ENCODE measurements at regions not wholly inside any gene's neighbourhood (a gene's known extent, or its start where the extent isn't known, plus 50 kb on each side); places are given as distances from the start of the nearest gene placed in this dataset.
"Not testable (repeated sequence)": the region's sequence is repeated elsewhere in the genome, so short reads cannot be mapped to it uniquely, and the experiment has no call there.

DNA sequence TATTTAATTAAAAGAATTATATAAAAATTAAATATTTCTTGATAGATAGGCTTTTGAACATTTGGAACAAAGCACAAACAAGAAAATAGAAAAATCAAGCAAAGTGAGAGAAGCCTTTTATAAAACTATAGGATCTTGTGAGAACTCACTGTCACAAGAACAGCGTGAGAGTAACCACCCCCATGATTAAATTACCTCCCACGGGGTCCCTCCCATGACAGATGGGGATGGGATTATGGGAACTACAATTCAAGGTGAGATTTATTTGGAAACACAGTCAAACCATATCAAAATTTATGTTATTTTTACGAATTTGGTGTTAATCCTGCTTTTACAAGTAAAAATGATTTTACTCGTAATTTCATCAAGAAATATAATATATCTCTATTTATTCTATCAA lies 1136.1 kb upstream of the POT1 start:
- intact Hi-C loops (cut with DNase I) = no loop called here
- no peaks in the 10 kb centered on the region for H3K27me3 ChIP-seq (ENCODE audit: control insufficient read depth, insufficient read depth)
- H3K9me3 ChIP-seq (ENCODE audit: control insufficient read depth, low read length) = no peaks in the 10 kb centered on the region
- DNase-seq = no peak
- no peak overlapping the region for H3K27ac ChIP-seq (ENCODE audit: low read length)
- no peak overlapping the region for H3K4me3 ChIP-seq (ENCODE audit: low read length)
- WGBS = 70% methylated on average over 4 of the region's 4 CpGs
- no peaks in the 10 kb centered on the region for H3K4me1 ChIP-seq (ENCODE audit: control insufficient read depth, insufficient read depth, low read length)
- no peak for ATAC-seq

GRCh38 chr7:126057979-126058378 lies 1128.4 kb upstream of the POT1 start:
- ATAC-seq = no peak
- no peak overlapping the region for H3K4me3 ChIP-seq (ENCODE audit: low read length)
- no peak for DNase-seq
- no peaks in the 10 kb centered on the region for H3K9me3 ChIP-seq (ENCODE audit: control insufficient read depth, low read length)
- H3K27me3 ChIP-seq (ENCODE audit: control insufficient read depth, insufficient read depth) = no peaks in the 10 kb centered on the region
- intact Hi-C loops (cut with DNase I) = no loop called here
- H3K27ac ChIP-seq (ENCODE audit: low read length) = no peak overlapping the region
- no peaks in the 10 kb centered on the region for H3K4me1 ChIP-seq (ENCODE audit: control insufficient read depth, insufficient read depth, low read length)

DNA sequence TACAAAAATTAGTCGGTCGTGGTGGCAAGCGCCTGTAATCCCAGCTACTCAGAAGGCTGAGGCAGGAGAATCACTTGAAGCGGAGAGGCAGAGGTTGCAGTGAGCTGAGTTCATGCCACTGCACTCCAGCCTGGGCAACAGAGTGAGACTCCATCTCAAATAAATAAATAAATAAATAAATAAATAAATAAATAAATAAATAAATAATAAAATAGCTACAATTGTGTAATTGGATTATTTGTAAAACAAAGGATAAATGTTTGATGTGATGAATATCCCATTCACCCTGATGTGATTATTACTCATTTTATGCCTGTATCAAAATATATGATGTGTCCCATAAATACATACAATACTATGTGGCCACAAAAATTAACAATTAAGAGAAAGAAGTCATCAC lies 1127.0 kb upstream of the POT1 start:
- ATAC-seq; DNase-seq; H3K27ac ChIP-seq (ENCODE audit: low read length); H3K4me3 ChIP-seq (ENCODE audit: low read length); H3K9me3 ChIP-seq (ENCODE audit: control insufficient read depth, low read length); H3K4me1 ChIP-seq (ENCODE audit: control insufficient read depth, insufficient read depth, low read length); intact Hi-C loops (cut with DNase I); H3K27me3 ChIP-seq (ENCODE audit: control insufficient read depth, insufficient read depth): not testable (repeated sequence)
- WGBS = 97% methylated on average over 4 of the region's 4 CpGs

GRCh38 chr7:126052229-126052628 lies 1122.6 kb upstream of the POT1 start:
- intact Hi-C loops (cut with DNase I) = no loop called here
- WGBS = 82% methylated on average over 1 of the region's 1 CpG
- H3K4me3 ChIP-seq (ENCODE audit: low read length) = no peak overlapping the region
- ATAC-seq = no peak
- no peak for DNase-seq
- H3K4me1 ChIP-seq (ENCODE audit: control insufficient read depth, insufficient read depth, low read length) = no peaks in the 10 kb centered on the region
- no peak overlapping the region for H3K27ac ChIP-seq (ENCODE audit: low read length)
- H3K27me3 ChIP-seq (ENCODE audit: control insufficient read depth, insufficient read depth) = no peaks in the 10 kb centered on the region
- no peaks in the 10 kb centered on the region for H3K9me3 ChIP-seq (ENCODE audit: control insufficient read depth, low read length)

GRCh38 chr7:126044662-126045061 lies 1115.0 kb upstream of the POT1 start:
- ATAC-seq = no peak
- intact Hi-C loops (cut with DNase I) = no loop called here

DNA sequence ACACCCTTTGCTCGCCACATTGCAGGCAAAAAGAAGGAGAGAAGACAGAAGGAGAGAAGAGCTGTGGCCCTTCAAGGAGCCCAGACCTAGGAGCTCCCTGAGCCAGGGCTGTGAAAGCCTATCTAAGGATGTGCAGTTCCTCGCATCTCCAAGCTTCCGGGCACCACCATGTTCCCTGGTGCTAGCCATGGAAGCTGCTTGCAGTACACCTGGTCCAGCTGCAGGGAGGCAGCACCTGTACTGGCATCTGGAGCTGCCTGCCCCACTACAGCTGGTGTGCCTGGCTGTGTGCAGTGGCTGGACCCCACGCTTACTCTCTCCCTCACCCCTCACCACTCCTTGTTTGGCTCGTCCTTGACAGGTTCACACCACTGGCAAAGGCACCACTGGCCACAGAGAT lies 1111.8 kb upstream of the POT1 start:
- H3K9me3 ChIP-seq (ENCODE audit: control insufficient read depth, low read length) = no peaks in the 10 kb centered on the region
- no peak overlapping the region for H3K4me3 ChIP-seq (ENCODE audit: low read length)
- H3K27ac ChIP-seq (ENCODE audit: low read length) = no peak overlapping the region
- no peaks in the 10 kb centered on the region for H3K27me3 ChIP-seq (ENCODE audit: control insufficient read depth, insufficient read depth)
- 89% methylated on average over 5 of the region's 5 CpGs for WGBS
- intact Hi-C loops (cut with DNase I) = no loop called here
- no peaks in the 10 kb centered on the region for H3K4me1 ChIP-seq (ENCODE audit: control insufficient read depth, insufficient read depth, low read length)
- ATAC-seq = no peak
- no peak for DNase-seq

More at GRCh38 chr7:126044662-126045061, 1115.0 kb upstream of the POT1 start:
- 56% methylated on average over 1 of the region's 1 CpG for WGBS
- Histone ChIP-seq H3K27ac (ENCODE audit: low read length) (no peak overlapping the region), H3K9me3 (ENCODE audit: control insufficient read depth, low read length) (no peaks in the 10 kb centered on the region), H3K4me3 (ENCODE audit: low read length) (no peak overlapping the region), H3K4me1 (ENCODE audit: control insufficient read depth, insufficient read depth, low read length) (no peaks in the 10 kb centered on the region), H3K27me3 (ENCODE audit: control insufficient read depth, insufficient read depth) (no peaks in the 10 kb centered on the region)
- no peak for DNase-seq

DNA sequence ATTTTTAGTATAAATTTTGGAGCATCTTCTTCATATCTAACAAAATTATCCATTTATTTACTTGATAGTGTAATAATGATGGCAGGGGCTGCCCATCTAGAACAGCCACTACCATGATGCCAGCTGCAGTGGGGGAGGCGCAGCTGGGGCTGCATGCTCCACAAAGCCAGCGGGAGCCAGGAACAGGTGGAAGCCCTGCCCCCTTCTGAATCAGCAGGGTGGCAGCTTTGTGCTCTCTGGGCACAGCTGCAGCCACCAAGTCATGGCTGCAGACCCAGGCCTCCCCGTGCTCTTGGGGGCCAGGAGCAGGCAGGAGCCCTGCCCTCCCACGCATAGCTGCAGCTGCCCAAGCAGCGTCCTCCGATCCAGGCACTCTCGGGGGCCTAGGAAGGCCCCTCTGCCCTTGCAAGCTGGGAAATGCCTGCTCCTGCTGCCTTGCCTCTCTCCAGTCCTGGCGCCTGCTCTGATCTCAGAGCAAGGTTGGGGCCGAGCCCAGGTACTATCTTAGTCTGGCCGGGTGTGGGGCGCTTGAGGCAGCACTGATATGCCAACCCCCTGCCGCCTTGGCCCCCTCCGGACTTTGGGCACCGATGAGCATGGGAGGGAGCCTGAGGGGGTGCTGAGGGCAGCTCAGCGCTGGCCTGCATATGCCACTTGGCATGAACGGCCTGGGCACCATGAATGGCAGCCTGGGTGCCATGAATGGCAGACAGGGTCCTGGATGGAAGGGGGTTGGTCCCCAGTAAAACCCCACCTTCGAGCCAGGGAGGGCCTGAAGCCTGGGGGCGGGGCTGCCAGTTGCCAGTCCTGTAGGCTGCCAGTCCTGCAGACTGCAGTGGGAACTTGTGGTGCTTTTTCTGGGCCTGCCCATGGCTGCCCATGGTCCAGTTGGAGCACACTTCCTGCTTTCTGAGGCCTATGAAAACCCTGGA lies 1110.8 kb upstream of the POT1 start:
- Histone ChIP-seq H3K27ac (ENCODE audit: low read length) (no peak overlapping the region), H3K4me1 (ENCODE audit: control insufficient read depth, insufficient read depth, low read length) (no peaks in the 10 kb centered on the region), H3K4me3 (ENCODE audit: low read length) (no peak overlapping the region), H3K27me3 (ENCODE audit: control insufficient read depth, insufficient read depth) (no peaks in the 10 kb centered on the region), H3K9me3 (ENCODE audit: control insufficient read depth, low read length) (no peaks in the 10 kb centered on the region)
- WGBS = 72% methylated on average over 18 of the region's 18 CpGs
- DNase-seq (no peak), ATAC-seq (no peak)
- intact Hi-C loops (cut with DNase I) = no loop called here

- no peak for ATAC-seq
- WGBS = 30% methylated on average over 3 of the region's 3 CpGs
- H3K4me1 ChIP-seq (ENCODE audit: control insufficient read depth, insufficient read depth, low read length) = no peaks in the 10 kb centered on the region
Measured at GRCh38 chr7:126026421-126027088, 1096.9 kb upstream of the POT1 start.

DNA sequence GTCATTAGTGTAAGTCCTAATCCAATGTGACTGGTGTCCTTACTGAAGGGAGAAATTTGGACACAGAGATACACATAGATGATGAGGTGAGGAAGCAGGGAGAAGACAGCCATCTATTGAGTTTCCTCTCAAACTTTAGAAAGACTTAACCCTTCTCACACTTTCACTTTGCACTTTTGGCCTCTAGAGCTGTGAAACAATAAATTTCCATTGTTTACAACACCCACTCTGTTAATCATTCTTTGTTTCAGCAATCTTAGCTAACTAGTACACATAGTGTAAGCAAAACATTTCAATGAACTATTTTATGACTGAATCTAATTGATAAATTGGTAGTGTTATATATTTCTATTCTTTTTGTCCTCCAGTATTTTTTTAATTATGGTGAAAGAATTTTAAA lies 1092.8 kb upstream of the POT1 start:
- ATAC-seq (no peak), DNase-seq (no peak)
- Histone ChIP-seq H3K27me3 (ENCODE audit: control insufficient read depth, insufficient read depth) (no peaks in the 10 kb centered on the region), H3K27ac (ENCODE audit: low read length) (no peak overlapping the region), H3K4me3 (ENCODE audit: low read length) (no peak overlapping the region), H3K9me3 (ENCODE audit: control insufficient read depth, low read length) (no peaks in the 10 kb centered on the region), H3K4me1 (ENCODE audit: control insufficient read depth, insufficient read depth, low read length) (no peaks in the 10 kb centered on the region)
- intact Hi-C loops (cut with DNase I) = no loop called here

More at GRCh38 chr7:126026421-126027088, 1096.9 kb upstream of the POT1 start:
- H3K27ac ChIP-seq (ENCODE audit: low read length) = no peak overlapping the region
- H3K9me3 ChIP-seq (ENCODE audit: control insufficient read depth, low read length) = no peaks in the 10 kb centered on the region
- DNase-seq = no peak
- intact Hi-C loops (cut with DNase I) = no loop called here
- no peak overlapping the region for H3K4me3 ChIP-seq (ENCODE audit: low read length)
- no peaks in the 10 kb centered on the region for H3K27me3 ChIP-seq (ENCODE audit: control insufficient read depth, insufficient read depth)

GRCh38 chr7:126016722-126017121 lies 1087.1 kb upstream of the POT1 start:
- no peak for DNase-seq
- H3K4me1 ChIP-seq (ENCODE audit: control insufficient read depth, insufficient read depth, low read length) = no peaks in the 10 kb centered on the region
- 87% methylated on average over 1 of the region's 1 CpG for WGBS
- no peak for ATAC-seq
- no peaks in the 10 kb centered on the region for H3K9me3 ChIP-seq (ENCODE audit: control insufficient read depth, low read length)
- intact Hi-C loops (cut with DNase I) = no loop called here
- H3K4me3 ChIP-seq (ENCODE audit: low read length) = no peak overlapping the region
- no peak overlapping the region for H3K27ac ChIP-seq (ENCODE audit: low read length)
- H3K27me3 ChIP-seq (ENCODE audit: control insufficient read depth, insufficient read depth) = no peaks in the 10 kb centered on the region

DNA sequence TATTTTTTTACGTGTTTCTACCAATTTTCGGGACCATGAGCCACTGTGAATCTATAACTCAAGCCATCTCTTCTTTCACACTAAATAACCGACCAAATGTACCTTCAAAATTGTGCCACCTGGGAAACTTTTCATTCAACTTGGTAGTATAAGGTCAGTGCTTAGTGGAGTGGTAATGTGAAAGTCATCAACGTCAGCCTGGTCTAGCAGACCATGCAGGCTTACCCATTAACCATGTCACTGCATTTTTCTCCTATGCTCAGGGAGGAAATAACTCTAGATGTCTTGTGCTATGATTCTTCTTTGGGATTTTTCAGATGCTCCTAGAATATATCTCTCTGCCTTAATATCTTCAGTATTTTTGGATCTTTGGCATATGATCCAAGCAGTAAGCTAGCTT lies 1075.4 kb upstream of the POT1 start:
- Histone ChIP-seq H3K27me3 (ENCODE audit: control insufficient read depth, insufficient read depth) (no peaks in the 10 kb centered on the region), H3K9me3 (ENCODE audit: control insufficient read depth, low read length) (no peaks in the 10 kb centered on the region), H3K27ac (ENCODE audit: low read length) (no peak overlapping the region), H3K4me3 (ENCODE audit: low read length) (no peak overlapping the region), H3K4me1 (ENCODE audit: control insufficient read depth, insufficient read depth, low read length) (no peaks in the 10 kb centered on the region)
- WGBS = 65% methylated on average over 4 of the region's 4 CpGs
- ATAC-seq = no peak
- no peak for DNase-seq
- intact Hi-C loops (cut with DNase I) = no loop called here
